Ovary (tissue), 3 donors: ENCODE measurements at regions not wholly inside any gene's neighbourhood (a gene's known extent, or its start where the extent isn't known, plus 50 kb on each side); places are given as distances from the start of the nearest gene placed in this dataset.

Experiments
- EP300 ChIP-seq: sonication (generic); formaldehyde crosslinking; IDR thresholded peaks from one replicate; pipeline ENCODE4 v1.6.1; 2017; ENCODE audit warnings: antibody characterized with exemption
- POLR2A ChIP-seq: fragments of 450-650 bp; IDR thresholded peaks from one replicate; pipeline ENCODE4 v1.6.1; 2017; ENCODE audit warnings: antibody characterized with exemption, mild to moderate bottlenecking, moderate library complexity
- TF ChIP-seq, protein P1 (sequence below), 3 donors: fragments of 450-650 bp in 2 of 3; fragments of 200-600 bp in 1 of 3; IDR thresholded peaks; one replicate each; pipeline versions ENCODE4 v1.5.1 to v1.8.0; 2016 to 2022; ENCODE audit warnings: antibody characterized with exemption in 3 of 3, mild to moderate bottlenecking in 1 of 3
- donor health status: DM: no; HTN: no; CAD: no.

DNA sequence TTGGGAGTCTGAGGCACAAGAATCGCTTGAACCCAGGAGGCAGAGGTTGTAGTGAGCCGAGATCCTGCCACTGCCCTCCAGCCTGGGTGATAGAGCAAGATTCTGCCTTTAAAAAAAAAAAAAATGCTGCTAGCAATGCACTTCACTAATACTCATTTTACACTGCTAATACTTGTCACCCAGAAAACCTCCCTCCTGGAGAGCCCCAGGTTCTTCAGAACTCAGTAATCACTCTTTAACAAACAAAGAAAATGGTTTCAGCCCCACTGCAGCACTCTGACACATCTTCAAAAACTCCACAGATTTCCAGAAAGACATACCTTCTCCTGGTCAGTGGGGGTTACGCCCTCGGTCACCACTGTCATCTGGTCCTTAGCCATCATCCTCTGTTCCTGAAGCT is 366.7 kb downstream of the SHQ1 start:
- TF ChIP-seq, protein P1, sequence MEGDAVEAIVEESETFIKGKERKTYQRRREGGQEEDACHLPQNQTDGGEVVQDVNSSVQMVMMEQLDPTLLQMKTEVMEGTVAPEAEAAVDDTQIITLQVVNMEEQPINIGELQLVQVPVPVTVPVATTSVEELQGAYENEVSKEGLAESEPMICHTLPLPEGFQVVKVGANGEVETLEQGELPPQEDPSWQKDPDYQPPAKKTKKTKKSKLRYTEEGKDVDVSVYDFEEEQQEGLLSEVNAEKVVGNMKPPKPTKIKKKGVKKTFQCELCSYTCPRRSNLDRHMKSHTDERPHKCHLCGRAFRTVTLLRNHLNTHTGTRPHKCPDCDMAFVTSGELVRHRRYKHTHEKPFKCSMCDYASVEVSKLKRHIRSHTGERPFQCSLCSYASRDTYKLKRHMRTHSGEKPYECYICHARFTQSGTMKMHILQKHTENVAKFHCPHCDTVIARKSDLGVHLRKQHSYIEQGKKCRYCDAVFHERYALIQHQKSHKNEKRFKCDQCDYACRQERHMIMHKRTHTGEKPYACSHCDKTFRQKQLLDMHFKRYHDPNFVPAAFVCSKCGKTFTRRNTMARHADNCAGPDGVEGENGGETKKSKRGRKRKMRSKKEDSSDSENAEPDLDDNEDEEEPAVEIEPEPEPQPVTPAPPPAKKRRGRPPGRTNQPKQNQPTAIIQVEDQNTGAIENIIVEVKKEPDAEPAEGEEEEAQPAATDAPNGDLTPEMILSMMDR (IDR thresholded peaks at IDR 0.05): no peak
- TF ChIP-seq EP300 (no peak), POLR2A (no peak)
